ENCODE measurements at regions not wholly inside any gene's neighbourhood (a gene's known extent, or its start where the extent isn't known, plus 50 kb on each side); places are given as distances from the start of the nearest gene placed in this dataset.

- TF ChIP-seq CTCF (IDR thresholded peaks at IDR 0.05): no peak
- TF ChIP-seq POLR2A (IDR thresholded peaks at IDR 0.05): no peak
Observed at GRCh38 chr6:153966001-153966400, 73.0 kb upstream of the OPRM1 start.
